ENCODE measurements at regions not wholly inside any gene's neighbourhood (a gene's known extent, or its start where the extent isn't known, plus 50 kb on each side); places are given as distances from the start of the nearest gene placed in this dataset.

GRCh38 chr6:144335311-144335861, 50.3 kb downstream of the UTRN start:
- ATAC-seq (no peak), DNase-seq (ENCODE audit: low spot score) (no peak)
- intact Hi-C loops (cut with DNase I), result no loop called here

- ATAC-seq (no peak), DNase-seq (ENCODE audit: low spot score) (no peak)
- intact Hi-C loops (cut with DNase I), result no loop called here
Observed at GRCh38 chr6:144335914-144336313, 50.8 kb downstream of the UTRN start.

- DNase-seq (ENCODE audit: low spot score) (no peak), ATAC-seq (no peak)
- intact Hi-C loops (cut with DNase I), result no loop called here
Observed at GRCh38 chr6:144336900-144337299, 51.8 kb downstream of the UTRN start.

GRCh38 chr6:144338474-144338873, 53.3 kb downstream of the UTRN start:
- ATAC-seq (no peak), DNase-seq (ENCODE audit: low spot score) (no peak)
- intact Hi-C loops (cut with DNase I), result no loop called here

GRCh38 chr6:144338951-144339700, 54.0 kb downstream of the UTRN start:
- no peak for DNase-seq (ENCODE audit: low spot score)
- intact Hi-C loops (cut with DNase I), result no loop called here
- ATAC-seq, result peak; percentile 40

GRCh38 chr6:144339859-144340452, 54.8 kb downstream of the UTRN start:
- no peak for ATAC-seq

GRCh38 chr6:144340541-144341371, 55.6 kb downstream of the UTRN start:
- ATAC-seq (peak; percentile 11), DNase-seq (ENCODE audit: low spot score) (no peak)
- intact Hi-C loops (cut with DNase I), result no loop called here

More at GRCh38 chr6:144339859-144340452, 54.8 kb downstream of the UTRN start:
- DNase-seq (ENCODE audit: low spot score), result no peak
- intact Hi-C loops (cut with DNase I), result no loop called here

GRCh38 chr6:144341831-144342527, 56.8 kb downstream of the UTRN start:
- intact Hi-C loops (cut with DNase I), result no loop called here
- DNase-seq (ENCODE audit: low spot score), result no peak
- no peak for ATAC-seq

GRCh38 chr6:144343701-144344428, 58.7 kb downstream of the UTRN start:
- DNase-seq (ENCODE audit: low spot score) (no peak), ATAC-seq (peak; percentile 44)
- intact Hi-C loops (cut with DNase I), result no loop called here

- no peak for DNase-seq (ENCODE audit: low spot score)
- no peak for ATAC-seq
- intact Hi-C loops (cut with DNase I), result no loop called here
Observed at GRCh38 chr6:144344646-144345045, 59.5 kb downstream of the UTRN start.

- intact Hi-C loops (cut with DNase I), result no loop called here
- ATAC-seq (no peak), DNase-seq (ENCODE audit: low spot score) (no peak)
Observed at GRCh38 chr6:144345451-144345850, 60.3 kb downstream of the UTRN start.

- intact Hi-C loops (cut with DNase I), result no loop called here
- ATAC-seq (no peak), DNase-seq (ENCODE audit: low spot score) (no peak)
Observed at GRCh38 chr6:144346719-144347447, 61.7 kb downstream of the UTRN start.

- intact Hi-C loops (cut with DNase I), result no loop called here
- no peak for ATAC-seq
- no peak for DNase-seq (ENCODE audit: low spot score)
Observed at GRCh38 chr6:144347448-144347759, 62.3 kb downstream of the UTRN start.

GRCh38 chr6:144347933-144348332, 62.8 kb downstream of the UTRN start:
- no peak for DNase-seq (ENCODE audit: low spot score)
- ATAC-seq, result no peak
- intact Hi-C loops (cut with DNase I), result no loop called here

GRCh38 chr6:144349690-144350527, 64.8 kb downstream of the UTRN start:
- ATAC-seq, result peak; percentile 60
- no peak for DNase-seq (ENCODE audit: low spot score)
- intact Hi-C loops (cut with DNase I), result no loop called here

- DNase-seq (ENCODE audit: low spot score), result no peak
- intact Hi-C loops (cut with DNase I), result no loop called here
- no peak for ATAC-seq
Observed at GRCh38 chr6:144350528-144350880, 65.4 kb downstream of the UTRN start.

- intact Hi-C loops (cut with DNase I), result no loop called here
Observed at GRCh38 chr6:144351379-144352127, 66.4 kb downstream of the UTRN start.

More at GRCh38 chr6:144351379-144352127, 66.4 kb downstream of the UTRN start:
- no peak for DNase-seq (ENCODE audit: low spot score)
- peak; percentile 49 for ATAC-seq

Data from sciatic nerve (tissue), 2 donors.